H4 (cell line): ENCODE measurements at regions not wholly inside any gene's neighbourhood (a gene's known extent, or its start where the extent isn't known, plus 50 kb on each side); places are given as distances from the start of the nearest gene placed in this dataset.
"Not testable (repeated sequence)": the region's sequence is repeated elsewhere in the genome, so short reads cannot be mapped to it uniquely, and the experiment has no call there.

Experiments
- DNase-seq: peaks from one replicate; pipeline ENCODE4 v3.0.0-alpha.2; 2015; ENCODE audit warnings: low spot score

DNA sequence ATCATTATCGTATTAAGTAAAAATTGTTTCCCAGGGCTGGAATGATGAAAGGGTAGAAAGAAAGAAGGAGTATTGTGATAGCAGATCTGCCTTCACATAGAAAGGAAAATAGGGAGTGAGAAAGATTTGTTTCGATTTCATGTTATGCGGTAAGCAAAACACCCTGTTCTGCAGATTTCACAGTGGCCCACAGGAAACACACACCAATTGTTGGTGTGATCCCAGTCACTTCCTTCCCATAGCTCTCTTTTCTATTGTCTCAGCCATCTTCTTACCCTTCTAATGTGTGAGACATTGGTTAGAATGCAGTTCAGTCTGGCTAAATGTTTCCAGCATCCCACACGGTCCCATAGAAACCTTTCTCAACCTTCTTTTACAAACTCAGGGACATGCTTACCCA is 2709.8 kb downstream of the PCDH7 start:
- DNase-seq, result no peak

DNA sequence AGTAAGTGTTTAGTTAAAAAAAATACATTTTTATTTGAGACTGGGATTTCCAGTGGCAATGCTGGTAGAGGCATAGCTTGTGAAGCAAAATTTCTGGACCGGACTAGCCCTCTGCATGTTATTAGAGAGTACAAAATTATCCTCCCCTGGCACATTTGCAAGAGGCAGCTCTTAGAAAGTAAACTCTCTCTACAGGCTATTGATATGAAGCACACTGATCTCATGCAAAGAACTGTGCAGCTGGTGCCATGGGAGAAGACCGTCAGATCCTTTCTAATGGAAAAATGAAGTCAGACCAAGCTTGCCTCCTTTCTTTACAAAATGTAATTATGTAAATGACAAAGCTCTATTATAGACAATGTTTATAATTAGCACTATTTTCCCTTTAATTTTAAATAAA is 2717.2 kb downstream of the PCDH7 start:
- DNase-seq, result no peak

GRCh38 chr4:33446953-33447352 is 2726.8 kb downstream of the PCDH7 start:
- DNase-seq, result no peak

DNA sequence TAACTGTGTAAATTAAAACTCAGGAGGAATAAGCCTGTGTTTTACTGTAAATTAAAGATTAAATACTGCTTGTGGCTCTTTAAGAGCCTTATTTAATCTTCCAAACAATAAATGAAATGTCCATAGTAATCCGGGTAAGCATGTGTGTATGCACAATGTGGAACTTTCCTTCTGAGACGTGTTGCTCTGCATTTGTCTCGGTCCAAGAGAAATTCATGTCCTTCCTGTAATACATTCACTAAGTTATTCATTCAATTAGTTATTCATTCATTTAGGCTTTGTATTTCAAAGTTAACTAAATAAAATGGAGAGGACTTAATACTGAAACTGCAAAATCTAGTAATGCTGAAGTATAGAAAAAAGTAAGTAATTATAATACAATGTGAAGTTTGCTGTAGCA is 2728.8 kb downstream of the PCDH7 start:
- no peak for DNase-seq

DNA sequence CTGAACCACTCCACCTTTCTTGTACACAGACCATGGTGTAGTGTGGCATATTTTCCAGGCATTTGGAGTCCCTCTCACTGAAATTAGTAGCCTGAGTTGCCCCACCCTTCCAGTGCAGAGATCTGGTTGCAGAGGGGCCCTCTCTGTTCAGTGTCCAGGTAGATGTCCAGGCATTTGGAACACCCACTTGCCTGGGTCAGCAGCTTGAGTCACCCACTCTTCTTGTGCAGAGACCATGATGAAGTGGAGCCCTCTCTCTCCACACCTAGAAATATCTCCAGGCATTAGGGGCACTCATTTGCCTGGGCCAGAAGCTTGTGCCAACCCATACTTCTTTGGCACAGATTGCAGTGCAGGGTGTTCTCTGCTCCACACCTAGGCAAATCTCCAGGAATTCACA is 2733.3 kb downstream of the PCDH7 start:
- no peak for DNase-seq

DNA sequence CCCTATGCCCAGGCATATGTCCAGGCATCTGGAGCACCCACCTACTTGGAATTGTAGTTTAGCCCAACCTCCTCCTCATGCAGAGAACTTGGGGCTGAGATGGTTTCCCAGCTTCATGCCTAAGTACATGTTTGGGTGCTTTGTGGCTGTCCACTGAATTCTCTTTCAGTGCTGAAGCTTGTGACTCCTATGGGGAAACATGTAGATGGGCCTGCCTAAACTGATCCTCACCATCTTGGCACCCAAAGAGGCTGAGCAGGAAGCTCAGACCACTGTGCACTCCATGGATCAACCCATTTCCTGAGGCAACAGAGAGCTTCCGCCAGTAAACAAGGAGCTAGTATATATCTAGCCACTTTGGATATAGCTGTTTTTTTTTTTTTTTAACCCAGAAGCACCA is 2733.7 kb downstream of the PCDH7 start:
- DNase-seq, result no peak

GRCh38 chr4:33465565-33465964 is 2745.4 kb downstream of the PCDH7 start:
- DNase-seq, result no peak

DNA sequence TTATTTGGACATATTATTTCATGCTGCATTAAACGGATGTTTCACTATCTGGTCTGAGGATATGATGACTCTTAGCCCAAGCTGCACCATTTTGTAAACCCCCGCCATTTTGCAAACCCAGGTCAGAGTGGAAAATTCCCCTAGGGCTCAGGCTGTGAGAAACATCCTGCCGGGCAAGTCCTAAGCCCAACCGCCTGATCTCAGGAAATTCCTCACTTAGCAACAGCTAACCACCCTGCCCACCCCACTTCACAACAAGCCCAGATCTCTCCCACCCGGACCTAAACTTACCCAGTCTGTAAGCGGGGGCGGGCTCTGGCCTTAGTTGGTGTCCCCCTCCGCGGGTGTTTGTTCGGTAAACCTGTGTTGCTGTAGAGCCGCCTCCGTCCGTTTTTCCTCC is 2747.1 kb downstream of the PCDH7 start:
- no peak for DNase-seq

DNA sequence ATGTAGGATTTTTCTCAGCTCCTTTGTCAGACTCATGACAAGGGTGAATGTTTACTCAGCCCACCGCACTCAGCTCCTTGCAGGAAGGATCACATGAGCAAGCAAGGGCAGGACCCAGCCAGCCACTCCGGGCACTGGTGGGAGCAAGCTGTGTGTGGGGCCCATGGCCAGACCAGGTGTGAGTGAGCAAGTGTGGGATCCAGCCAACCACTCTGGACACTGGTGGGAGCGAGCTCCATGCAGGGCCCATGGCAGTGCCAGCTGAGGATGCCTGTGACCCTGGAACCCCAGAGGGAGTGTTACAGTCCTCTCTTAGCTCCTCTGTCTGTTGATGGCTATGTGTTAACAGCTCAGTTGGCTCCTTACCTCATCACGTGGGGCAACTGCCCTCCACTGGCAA is 2750.6 kb downstream of the PCDH7 start:
- no peak for DNase-seq

GRCh38 chr4:33477715-33478114 is 2757.5 kb downstream of the PCDH7 start:
- DNase-seq, result no peak

DNA sequence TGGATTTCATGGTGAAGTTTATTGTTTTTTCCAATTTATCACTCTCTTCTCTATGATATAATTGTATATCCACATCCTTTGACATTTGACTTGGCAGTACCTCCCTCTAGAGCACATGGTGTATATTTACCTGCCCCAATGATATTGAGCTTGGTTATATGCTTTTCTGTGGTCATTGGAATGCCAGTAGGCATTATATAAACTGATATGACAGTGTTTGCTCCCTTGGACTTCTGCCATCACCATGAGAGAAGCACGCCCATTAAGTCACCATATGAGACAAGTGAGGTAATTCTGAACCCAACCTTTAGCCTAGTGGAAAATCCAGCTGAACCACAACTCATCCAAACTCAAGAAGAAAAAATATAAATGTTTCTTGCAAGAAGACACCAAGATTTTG is 2761.5 kb downstream of the ARAP2 start:
- peak; percentile 17 for DNase-seq

DNA sequence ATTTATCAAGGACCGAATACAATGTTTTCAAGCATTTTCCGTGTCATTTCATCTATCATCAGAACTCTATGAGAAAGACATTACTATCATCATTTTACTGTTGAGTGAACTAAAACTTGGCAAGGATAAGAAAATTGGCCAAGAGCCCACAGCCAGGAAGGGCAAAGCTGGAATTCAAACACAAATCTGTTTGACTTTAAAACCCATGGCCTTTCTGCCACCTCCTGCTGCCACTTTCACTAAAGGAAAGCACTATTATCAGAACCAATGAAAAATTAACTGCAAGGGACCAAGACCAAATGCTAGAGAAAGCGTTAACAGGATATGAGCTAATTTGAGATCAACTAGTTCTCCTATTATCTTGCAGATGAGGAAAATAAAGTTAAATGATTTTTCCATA is 2759.2 kb downstream of the ARAP2 start:
- DNase-seq, result no peak

- DNase-seq, result no peak
Measured at GRCh38 chr4:33493231-33493630, 2751.1 kb downstream of the ARAP2 start.

- peak; percentile 23 for DNase-seq
Measured at GRCh38 chr4:33494150-33494549, 2750.2 kb downstream of the ARAP2 start.

GRCh38 chr4:33501587-33501986 is 2742.7 kb downstream of the ARAP2 start:
- DNase-seq, result not testable (repeated sequence)

DNA sequence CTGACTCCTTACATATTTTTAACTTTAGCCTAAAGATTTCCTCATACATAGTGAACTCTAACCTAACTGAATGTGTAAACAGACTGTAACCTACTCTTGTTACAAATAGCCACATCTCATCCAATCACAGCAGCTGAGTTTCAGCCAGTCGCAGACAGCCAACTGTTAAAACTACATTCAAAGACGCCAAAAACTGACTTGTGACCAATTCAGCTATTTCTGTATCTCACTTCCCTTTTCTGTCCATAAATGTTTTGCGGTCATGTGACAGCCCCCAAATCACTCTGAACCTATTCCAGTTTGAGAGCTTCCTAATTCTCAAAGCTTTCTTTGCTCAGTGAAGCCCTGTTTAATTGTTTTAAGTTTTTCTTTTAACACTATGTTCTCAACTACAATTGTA is 2731.9 kb downstream of the ARAP2 start:
- no peak for DNase-seq

DNA sequence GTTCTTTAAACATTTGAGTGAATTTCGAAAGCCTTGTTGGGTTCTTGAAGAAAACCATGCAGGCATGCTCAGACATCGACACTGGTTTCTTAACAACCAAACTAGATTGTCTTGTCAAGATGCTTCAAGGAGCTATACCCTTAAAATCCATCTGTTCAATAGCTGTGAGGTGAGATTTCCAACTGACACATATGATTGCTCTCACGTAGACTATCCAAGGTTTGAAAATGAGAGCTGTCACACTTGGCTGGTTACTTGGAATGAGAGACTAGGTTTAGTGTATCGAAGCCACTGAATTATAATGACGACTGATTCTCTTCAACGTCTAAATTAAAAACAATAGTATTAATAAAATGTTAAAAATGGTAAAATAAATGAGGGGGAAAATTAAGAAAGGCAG is 2725.5 kb downstream of the ARAP2 start:
- DNase-seq, result no peak

DNA sequence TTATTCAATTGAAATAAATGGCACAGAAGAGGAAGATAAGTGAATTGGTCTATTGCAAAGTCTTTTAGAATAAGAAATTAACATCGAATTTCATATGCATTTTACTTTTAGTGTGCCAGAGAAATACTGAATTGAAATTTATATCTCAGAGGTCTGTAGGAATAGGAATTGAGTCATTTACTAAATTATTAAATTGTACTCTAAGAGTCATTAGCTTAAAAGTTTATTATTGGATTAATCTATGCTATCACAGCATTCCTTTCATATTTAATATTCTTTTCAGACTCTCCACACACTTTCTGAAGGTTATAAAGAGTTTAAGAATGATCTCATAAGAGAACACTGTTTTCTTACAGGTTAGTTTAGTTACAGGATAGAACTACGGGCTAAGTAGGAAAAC is 2711.5 kb downstream of the ARAP2 start:
- DNase-seq, result no peak

- DNase-seq, result no peak
Measured at GRCh38 chr4:33536898-33537297, 2707.4 kb downstream of the ARAP2 start.

DNA sequence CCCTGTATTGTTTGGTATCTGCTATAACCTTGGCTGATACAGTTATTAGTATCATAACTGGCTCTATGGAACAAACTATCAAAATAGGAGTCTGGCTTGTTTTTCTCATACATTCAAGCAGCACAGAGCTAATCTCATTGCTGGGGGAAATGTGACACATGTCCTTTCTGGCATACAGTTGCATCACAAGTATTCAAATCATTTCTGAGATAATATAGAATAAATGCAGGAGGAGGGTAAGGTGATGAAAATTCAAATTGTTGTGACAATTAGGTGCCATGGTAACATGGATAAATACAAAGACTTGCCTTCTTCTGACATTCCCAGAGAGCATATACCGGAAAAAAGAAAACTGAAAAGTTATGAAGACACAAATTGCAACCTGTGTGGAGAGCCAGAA is 2706.8 kb downstream of the ARAP2 start:
- DNase-seq, result no peak

DNA sequence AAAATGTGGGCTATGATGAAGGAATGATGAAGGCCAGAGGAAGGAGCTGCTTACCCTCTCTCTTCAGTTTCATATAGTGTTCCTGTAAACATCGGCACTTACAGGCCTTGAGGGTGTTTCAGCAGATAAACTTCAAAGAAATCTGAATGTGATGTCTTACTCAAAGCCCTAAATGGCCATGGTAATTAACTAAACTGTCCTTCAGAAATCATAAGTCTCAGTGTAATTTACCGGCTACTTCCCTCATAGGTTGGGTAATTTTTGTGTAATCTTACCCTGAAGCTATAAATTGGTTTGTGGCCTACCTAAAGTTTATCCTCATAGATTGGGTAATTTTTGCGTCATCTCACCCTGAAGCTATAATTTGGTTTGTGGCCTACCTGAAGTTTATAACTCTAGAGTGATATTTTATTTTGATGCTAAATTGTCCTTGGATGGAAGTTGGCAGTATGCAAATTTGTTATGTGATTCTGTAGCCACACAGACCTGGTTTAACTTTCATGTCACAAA is 2700.3 kb downstream of the ARAP2 start:
- DNase-seq, result peak; percentile 59

DNA sequence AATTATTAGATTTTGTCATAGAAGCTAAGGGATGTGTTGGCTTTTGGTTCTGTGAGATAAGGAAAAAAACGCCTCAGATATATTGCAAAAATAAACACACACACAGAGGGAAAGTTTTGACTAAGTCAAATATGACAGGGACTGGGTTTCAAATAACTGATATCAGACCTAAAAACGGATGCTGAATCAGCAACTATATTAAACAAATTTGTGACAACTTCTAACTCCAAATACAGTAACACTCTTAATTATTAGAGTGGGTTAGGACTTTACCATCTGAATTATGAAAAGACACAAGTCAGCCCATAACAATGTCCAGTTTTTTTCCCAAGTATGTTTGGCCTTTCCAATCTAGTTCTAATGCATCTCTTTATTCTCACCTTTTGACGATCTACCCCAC is 2693.1 kb downstream of the ARAP2 start:
- DNase-seq, result no peak

DNA sequence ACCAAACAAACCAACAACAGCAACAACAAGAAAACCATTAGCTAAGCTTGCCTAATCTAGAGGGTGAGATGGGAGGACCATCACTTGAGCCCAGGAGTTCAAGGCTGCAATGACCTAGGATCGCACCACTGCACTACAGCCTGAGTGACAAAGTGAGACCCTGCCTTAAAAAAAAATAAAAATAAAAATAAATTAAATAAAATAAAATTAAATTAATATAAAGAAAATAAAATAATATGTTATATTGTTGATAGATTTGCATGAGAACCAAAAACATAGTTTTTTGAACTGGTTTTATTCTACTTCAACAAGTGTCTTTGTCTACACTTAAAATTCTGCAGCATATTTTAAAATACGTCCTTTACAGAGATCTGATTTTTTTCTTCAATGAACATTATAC is 2683.1 kb downstream of the ARAP2 start:
- DNase-seq, result no peak

DNA sequence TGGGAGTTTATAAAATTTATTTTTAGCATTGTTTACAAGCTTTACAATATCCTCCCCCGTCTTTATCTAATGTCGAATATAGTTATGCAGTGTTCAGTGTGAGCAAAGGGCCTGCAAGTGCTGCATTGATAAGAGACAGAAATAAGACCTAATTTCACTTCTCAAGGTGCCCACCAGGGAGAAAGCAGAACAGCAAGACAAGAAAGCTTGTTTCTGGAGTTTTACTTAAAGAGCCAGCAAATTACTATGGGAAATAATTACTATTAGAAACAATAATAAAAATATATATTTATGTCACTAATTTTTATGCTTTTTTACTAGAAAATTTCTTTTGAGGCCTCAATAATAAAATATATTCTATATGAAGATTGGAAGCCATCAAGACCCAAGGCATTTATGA is 2677.7 kb downstream of the ARAP2 start:
- DNase-seq, result no peak

DNA sequence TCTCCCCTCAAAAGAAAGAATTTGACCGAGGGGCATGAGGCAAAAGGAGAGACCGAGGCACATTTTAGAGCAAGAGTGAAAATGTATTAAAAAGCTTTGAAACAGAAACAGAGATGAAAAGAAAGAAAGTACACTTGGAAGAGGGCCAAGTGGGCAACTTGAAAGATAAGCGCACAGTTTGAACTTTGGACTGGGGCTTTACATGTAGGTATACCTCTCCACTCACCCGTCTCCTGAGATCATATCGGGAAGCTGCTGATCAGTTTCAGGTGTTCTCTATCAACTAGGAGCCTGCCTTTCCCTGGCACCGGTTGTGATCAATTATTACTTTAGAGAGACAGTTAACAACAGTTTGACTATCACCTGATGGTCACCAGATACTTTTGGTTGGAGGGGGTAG is 2666.5 kb downstream of the ARAP2 start:
- no peak for DNase-seq
